GM18519 (cell line): ENCODE measurements at regions not wholly inside any gene's neighbourhood (a gene's known extent, or its start where the extent isn't known, plus 50 kb on each side); places are given as distances from the start of the nearest gene placed in this dataset.
"Not testable (repeated sequence)": the region's sequence is repeated elsewhere in the genome, so short reads cannot be mapped to it uniquely, and the experiment has no call there.

Experiments
- ATAC-seq: cut with Tn5 transposase; IDR thresholded peaks from one replicate; pipeline ENCODE4 v1.9.1; 2021; ENCODE audit warnings: mild to moderate bottlenecking, moderate library complexity; ENCODE audit not compliant: unreplicated experiment, low FRiP score

DNA sequence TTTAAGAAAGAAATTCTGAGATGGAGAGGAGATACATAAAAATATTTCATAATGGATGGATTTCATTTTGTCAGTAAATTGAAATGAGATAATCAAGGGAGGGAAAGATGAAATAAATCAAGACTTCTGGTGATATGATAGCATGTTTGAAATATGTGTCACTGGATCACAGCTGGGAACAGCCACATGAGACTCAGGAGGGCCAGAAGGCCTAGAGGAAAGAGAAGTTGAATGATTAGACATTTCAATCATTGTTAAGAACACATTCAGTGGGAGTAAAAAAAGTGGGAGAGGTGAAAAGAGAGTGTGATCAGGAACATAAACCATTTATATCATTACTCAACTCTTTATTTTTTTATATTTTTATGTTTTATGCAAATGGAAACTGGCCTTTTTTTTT, 933.4 kb downstream of the KCNJ2 start:
- ATAC-seq, result no peak

DNA sequence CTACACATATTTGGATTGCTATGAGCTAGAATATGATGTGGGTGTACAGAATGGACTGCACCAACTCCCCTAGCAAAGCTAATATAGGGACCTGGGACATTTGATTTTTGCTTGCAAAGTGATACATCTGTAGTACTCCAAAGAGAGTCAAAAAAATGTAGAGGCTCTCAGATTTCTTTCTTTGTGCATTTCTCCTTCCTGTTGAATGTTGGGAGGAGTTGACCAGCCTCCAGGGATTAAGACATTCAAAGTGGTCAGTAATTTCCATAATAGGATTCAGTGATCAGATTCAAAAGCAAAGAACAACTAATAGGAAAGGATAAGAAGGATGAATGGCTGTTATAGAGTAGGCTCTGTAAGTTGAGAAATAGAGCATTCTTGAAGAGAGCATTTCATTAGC, 934.9 kb downstream of the KCNJ2 start:
- ATAC-seq, result no peak

DNA sequence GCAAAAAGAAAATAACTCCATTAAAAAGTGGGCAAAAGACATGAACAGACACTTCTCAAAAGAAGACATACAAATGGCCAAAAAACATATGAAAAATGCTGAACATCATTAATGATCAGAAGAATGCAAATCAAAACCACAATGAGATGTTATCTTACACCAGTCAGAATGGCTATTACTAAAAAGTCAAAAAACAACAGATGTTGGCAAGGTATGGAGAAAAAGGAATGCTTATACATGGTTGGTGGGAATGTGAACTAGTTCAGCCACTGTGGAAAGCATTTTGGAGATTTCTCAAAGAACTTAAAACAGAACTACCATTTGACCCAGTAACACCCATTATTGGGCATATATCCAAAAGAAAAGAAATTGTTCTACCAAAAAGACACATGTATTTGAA, 936.7 kb downstream of the KCNJ2 start:
- ATAC-seq, result not testable (repeated sequence)

DNA sequence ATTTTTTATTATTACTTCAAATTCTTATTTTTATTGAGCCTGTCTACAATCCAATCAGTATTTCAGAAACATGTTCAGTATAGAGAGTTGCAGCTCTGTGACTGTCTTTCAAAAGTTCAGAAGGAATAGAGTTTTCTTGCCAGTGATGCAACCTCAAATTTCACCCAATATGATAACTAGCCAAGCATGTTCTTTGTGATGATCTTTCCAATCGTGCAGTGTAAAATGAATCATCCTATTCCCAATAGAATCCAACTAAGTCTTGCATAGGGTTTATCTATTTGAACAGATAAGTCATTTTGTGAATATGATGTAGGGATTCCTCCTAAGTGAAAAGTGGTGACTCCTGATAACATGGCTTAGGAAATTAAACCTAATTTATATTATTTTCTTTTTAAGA, 937.8 kb downstream of the KCNJ2 start:
- no peak for ATAC-seq

DNA sequence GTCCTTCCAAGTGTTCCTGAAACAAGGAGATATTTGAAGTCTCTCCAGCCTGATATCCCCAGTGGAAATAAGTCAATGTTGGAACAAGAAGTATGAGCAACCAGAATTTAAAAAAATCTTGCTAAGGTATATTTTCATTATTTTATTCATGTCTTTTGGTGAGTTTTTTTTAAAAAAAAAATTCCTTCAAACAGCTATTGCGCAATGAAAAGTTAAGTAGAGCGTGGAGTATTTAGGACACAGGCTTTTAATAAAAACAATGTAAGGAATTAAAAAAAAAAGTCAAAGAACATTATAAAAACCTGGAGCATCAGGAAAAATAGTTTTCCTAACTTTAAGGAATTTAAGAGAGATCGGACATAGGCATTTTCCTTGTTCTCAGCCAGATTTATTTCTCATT, 940.4 kb downstream of the KCNJ2 start:
- ATAC-seq, result no peak

DNA sequence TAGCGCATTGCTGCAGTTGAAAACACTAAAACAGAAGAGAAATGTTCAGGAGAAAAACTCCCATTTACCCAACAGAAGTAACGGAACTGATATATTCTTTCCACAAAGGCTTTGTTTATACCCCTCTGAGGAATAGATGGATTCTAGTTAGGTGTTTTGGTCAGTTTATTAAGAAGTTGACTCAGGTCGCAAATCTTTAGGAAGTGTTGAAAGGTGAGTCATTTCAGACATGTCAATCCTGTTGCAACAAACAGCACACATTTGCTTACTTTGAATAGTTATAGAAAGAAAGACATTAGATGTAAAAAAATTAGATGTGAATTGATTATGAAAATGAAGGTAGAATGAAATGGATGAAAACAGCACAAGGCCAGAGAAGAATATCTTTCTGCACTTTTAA, 941.0 kb downstream of the KCNJ2 start:
- ATAC-seq, result no peak

DNA sequence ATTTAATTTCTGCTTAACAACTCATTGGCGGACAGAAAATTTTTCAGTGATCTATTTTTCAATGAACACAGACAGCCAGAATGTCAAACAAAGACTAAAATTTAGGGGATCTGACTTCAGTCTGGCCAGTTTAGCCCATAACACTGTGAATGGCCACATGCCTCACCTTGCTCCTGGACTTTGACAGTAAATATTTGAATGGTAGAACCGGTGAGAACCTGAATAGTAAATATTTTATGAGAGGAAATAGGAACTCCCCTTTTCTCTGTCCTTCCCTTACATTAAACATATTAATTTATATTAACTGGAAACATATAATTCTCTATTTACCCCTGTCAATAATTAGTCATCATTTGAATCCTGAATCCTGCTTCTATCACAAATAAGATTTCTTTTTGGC, 942.1 kb downstream of the KCNJ2 start:
- no peak for ATAC-seq

DNA sequence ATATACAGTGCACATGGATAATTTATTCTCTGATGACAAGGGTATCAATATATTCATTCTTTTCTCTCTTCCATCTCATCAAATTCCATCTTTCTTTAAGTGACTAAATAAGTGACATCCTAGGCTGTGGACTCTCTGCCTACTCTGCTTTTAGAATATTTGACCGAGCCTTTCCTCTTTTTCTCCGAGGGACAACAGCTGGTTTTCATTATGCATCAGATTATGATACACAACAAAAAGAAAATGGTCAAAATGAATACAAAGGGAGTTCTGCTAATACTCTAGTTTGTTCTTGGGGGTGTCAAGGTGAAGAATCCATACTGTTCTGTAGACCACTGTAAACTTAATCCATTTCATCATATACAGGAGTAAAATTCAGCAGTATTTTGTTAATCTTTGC, 942.6 kb downstream of the KCNJ2 start:
- no peak for ATAC-seq

DNA sequence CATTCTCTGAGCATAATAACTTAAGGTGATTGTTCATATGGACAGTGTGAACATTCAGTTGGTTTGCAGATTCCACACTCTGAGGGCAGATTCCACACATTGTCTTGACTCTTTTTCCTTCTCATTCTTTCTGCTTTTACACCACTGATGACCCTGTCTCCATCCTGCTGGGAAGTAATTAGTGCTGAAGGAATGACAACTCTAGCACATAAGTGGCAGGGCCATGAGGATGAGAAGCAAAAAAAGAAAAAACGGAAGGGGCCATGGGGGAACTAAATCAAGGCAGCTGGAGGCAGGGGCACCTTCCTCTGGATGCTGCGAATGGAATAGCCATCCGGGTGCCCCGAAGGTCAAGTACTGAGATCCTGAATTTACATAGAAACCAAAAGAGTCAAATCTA, 944.0 kb downstream of the KCNJ2 start:
- ATAC-seq, result no peak

DNA sequence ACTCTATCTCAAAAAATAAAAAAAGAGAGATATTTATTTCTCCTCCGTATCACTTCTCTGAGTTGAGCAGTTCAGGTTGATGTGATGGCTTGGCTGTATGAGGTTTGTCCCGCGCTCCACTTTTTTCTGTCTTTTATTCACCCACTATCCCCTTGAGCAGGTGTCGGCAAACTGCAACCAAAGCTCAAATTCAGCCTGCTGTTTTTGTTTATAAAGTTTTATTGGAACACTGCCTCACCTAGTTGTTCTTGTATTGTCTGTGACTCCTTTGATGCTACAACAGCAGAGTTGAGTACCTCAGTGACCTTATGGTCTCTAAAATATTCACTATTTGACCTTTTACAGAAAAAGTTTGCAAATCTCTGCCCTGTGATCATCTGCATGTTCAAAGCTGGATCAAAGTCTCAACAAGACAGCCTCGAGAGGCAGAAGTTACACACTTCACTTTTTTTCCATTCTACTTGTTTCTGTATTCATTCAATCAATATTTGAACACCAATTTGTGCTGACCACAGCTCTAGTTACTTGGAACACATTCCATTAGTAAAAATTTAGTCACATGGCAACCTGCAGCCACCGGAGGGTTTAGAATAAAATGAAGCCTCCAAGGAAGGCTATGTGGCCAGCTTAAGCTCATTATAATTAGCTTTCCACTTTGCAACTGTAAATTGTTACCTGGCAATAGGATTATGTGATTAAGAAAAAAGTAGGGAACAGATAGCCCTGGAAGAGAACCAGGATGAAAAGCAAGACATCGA, 945.8 kb downstream of the KCNJ2 start:
- ATAC-seq, result no peak

DNA sequence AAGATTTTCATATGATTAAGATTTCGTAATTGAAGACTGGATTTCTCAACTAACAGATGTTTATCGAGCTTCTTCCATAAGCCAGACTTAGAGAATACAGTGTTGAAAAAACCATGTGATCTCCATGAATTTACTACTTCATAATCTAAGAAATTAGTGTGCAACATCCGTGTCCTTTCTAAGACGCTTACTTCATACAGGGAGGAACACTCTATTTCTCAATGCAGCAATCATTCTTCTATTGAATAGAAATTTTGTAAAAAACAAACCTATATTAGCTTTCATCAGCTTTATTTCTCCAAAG, 946.3 kb downstream of the KCNJ2 start:
- ATAC-seq, result no peak

DNA sequence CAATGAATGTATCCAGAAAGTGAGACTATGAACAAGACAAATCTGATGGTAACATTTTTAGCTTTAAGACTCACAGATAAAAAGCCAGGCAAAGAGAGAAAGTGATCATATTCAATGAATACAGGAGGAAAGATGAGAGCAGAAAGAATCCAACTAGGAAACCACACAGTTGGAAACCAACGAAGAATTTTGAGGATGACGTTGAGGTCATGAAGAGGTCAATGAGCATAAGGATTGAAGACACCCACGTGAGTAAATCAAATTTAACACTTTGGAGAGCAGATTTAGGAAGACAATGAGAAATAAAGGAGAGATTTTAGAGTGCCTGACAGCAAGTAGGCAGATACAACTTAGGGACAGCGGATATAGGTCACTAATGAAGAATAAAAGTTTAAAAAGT, 948.1 kb downstream of the KCNJ2 start:
- ATAC-seq, result no peak

DNA sequence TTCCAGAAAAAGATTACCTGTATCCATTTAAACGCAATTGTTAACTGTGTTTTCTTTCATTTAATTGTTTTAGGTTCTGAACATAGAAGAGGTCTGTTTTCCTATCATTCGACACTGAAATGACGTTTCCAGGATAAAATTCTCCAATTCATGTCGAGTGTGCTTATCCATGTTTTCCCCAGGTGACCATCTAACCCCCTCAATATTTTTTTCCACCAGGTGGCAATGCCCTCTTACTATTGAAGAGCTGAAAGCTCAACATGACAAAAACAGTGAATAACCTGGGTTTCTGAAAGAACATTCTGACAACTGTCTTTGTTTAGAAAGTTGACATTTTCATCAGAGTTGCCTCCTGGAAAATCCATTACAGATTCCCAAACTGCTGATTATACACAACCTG, 948.7 kb downstream of the KCNJ2 start:
- no peak for ATAC-seq

DNA sequence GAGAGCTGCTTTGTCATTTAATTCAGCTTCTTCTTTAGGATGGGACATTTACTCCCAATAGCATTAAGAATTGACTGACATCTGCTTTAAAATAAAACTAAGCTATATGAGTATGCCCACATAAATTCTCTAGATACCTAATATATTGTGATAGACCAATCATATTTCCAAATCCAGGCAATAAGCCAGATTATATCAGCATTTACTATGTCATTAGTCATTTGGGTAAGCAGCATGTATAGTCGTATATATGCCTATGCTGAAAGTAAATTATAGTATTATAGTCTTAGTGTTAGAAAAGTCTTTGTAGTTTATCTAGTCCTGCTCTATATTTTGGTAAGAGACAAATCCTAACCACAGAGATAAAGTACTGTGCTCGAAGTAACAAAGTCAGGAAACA, 958.1 kb downstream of the KCNJ2 start:
- ATAC-seq, result no peak

DNA sequence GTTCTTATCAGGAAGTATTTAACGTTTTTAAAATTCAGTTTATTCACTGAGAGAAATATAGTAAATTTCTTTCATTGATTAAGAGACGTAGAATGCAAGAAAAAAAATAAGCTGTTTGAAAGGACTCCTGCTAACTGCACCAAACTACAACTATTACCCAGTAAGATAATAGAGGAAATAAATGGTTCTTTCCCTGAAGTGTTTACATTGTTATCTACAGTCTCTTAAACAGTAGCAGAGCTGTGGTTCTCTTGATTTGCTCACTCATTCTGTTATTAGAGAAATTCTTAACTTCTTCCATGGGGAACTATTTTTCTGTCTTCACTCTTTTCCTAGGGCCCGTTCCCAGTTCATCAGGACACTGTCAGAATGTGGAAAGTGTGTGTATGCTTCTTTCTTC, 973.0 kb downstream of the KCNJ2 start:
- ATAC-seq, result no peak

DNA sequence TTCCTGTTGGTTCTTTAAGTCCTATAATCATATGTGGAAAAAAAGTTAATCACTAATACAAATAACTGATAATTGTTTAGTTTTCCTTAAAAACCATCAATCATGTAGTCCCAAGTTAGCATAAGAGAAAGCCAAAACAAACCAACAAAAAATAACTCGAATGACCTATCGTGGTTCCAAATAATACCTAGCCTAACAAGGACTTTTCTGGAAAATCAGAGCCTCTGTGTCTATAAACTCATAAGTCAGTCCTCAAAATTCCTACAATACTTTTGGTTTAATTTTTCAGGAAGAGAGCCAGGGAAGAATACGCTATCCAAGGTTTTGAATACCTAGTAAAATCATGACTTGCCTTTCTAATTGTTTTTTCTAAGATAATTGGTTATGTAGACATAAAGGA, 975.3 kb upstream of the SOX9 start:
- ATAC-seq, result no peak

DNA sequence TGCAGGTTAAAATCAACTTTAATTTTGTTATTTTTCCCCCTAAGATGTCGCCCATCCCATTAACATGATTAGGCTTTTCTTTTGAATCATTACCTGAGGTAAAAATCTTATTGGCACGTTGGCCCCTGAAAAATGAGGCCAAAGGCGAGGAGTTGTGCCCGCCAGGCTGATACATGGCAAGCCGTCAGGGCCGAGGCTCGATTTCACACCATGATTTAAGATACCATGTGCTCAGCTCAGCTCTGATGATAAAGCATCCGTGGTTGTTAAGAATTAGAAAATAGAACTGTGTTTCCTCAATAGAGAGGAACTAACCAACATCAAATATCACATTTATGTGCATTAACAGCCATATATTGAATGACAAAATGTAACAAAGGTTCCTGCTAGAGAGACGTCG, 972.9 kb upstream of the SOX9 start:
- no peak for ATAC-seq

DNA sequence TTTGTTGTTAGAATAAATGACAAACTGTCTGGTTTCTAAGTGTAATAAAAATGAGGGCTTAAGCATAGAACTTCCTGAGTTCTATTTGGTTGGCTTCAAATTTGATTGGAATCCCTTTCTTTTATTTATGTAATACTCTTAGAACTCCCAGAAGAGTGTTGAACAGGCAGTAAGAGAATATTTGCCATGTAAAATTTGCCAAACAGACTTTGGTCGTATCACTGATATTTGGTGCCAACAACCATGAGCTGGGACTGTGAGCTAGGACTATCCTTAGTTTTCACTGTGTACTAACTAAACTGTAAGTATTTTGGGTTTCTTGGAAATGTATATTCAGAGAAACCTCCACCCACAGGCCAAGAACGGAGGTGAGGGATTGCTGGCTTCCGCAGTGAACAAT, 971.2 kb upstream of the SOX9 start:
- no peak for ATAC-seq

DNA sequence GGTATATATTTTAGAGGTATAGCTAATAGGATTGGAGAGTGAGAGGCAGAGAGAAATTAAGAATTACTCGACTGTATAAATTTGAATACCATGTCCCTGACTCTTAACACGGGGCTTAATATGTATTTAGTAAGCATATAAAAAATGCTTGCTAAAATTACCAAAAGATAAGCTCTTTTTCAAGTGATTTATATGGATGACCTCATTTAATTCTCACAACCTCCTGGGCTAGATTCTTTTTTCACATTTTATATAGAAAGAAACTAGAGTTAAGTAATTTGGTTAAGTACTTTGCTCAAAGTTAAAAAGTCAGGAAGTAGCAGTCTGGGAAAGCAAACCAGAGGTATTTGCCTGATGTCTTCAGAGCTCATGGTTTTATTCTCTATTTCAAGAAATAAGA, 963.5 kb upstream of the SOX9 start:
- ATAC-seq, result no peak

DNA sequence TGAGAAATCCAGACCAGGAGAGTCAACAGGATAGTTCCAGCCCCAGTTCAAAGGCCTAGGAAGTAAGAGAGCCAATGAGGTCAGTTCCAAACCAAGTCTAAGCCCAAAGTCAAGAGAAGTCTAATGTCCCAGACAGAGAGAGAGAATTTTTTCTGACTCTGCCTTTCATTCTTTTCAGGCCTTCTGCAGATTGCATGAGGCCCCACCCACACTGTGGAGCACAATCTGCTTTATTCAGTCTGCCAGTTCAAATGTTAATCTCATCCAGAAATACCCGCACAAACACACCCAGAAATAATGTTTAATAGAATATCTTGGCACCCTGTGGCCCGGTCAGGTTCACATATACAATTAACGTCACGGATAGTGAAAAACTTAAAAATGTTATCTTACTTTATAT, 962.4 kb upstream of the SOX9 start:
- no peak for ATAC-seq

DNA sequence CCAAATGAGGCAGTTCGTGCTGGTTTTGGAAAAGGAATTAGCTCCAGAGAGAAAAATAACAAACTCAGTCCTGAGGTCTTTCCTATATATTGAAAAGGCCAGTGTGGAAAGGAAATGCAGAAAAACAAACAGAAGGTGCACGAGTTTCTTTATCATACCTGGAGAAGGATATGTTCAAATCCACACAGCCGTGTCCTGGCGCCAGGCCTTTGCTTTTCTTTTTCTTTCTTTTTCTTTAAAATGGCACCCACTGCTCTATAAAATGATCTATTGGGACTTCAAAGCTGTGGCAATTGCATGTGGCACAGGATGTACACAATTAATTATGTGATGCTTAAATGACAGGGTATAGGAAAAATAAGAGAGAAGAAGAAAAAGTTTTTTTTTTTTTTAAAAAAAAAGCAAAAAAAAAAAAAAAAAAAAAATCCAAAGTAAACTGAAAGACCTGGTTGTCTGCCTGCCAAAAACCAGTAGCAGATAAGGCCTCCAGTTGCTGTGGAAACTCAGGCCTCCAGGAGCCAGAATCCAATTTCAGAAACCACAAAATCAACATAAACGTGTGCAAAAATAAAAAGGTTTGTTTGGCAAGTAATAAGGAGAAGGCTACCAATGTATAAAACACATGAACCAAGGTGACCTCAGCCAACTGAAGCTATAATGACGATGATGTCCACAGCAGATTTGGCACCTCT, 957.6 kb upstream of the SOX9 start:
- ATAC-seq, result no peak

DNA sequence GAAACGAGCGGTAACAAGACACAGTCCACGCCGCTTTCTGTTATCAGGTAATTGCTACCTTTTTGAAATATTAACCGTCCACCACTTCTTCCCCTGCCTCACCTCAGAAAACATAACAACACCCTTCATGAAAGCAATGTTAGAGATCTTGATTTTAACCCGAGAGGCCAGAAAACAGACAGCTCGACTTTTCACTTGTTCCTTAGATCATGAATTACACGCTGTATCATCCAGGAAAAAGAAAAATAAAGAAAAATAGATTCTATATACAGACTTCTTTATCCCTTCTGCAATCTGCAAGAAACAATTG, 957.1 kb upstream of the SOX9 start:
- ATAC-seq, result no peak

DNA sequence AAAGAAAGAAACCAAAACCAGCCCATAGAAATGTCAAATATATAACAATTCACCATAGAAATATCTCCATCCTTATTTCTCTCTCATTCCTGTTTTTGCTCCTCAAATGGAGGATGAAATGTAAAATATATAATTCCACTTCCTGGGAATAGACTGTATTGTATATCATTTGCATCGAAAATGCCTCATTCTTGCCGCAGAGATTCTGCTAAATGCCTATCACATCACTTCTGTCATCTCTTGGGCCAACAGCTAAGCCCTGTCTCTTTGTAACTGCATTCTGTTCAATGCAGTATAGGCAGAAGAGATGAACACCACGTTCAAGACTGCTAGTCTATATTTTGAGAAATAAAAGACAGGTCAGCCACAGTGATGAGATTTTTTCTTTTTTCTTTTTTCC, 956.3 kb upstream of the SOX9 start:
- no peak for ATAC-seq
